NK-92 treated with Interleukin-12 subunit alpha and Interleukin-12 subunit beta, amount 100 ng/mL, for 24 hours (cell line): ENCODE measurements at regions not wholly inside any gene's neighbourhood (a gene's known extent, or its start where the extent isn't known, plus 50 kb on each side); places are given as distances from the start of the nearest gene placed in this dataset.
A peak's percentile ranks its signal among the peaks of the same experiment; 100 is the strongest.

Source experiments
- DNase-seq: peaks from one replicate; lab custom pipeline; 2025; lab: John Stamatoyannopoulos, UW

GRCh38 chr2:187939180-187939579 is 352.5 kb upstream of the GULP1 start:
- DNase-seq = no peak

- DNase-seq = no peak
These were observed 348.8 kb upstream of the GULP1 start for GRCh38 chr2:187942876-187943275.

GRCh38 chr2:187943772-187944369 is 347.8 kb upstream of the GULP1 start:
- no peak for DNase-seq

GRCh38 chr2:187949859-187950258 is 341.8 kb upstream of the GULP1 start:
- DNase-seq = no peak

- no peak for DNase-seq
These were observed 340.0 kb upstream of the GULP1 start for GRCh38 chr2:187951470-187952218.

- DNase-seq = no peak
These were observed 334.7 kb upstream of the GULP1 start for GRCh38 chr2:187956906-187957534.

GRCh38 chr2:187959821-187960220 is 331.9 kb upstream of the GULP1 start:
- no peak for DNase-seq

- DNase-seq = no peak
These were observed 329.1 kb upstream of the GULP1 start for GRCh38 chr2:187962538-187962937.

- DNase-seq = no peak
These were observed 326.9 kb upstream of the GULP1 start for GRCh38 chr2:187964746-187965145.

- no peak for DNase-seq
These were observed 324.8 kb upstream of the GULP1 start for GRCh38 chr2:187966924-187967323.

- no peak for DNase-seq
These were observed 319.8 kb upstream of the GULP1 start for GRCh38 chr2:187971893-187972292.

- peak; percentile 21 for DNase-seq
These were observed 315.3 kb upstream of the GULP1 start for GRCh38 chr2:187976259-187976985.

- DNase-seq = no peak
These were observed 314.7 kb upstream of the GULP1 start for GRCh38 chr2:187976986-187977333.

- no peak for DNase-seq
These were observed 313.3 kb upstream of the GULP1 start for GRCh38 chr2:187978356-187978755.

- no peak for DNase-seq
These were observed 309.0 kb upstream of the GULP1 start for GRCh38 chr2:187982668-187983067.

- DNase-seq = no peak
These were observed 306.5 kb upstream of the GULP1 start for GRCh38 chr2:187985195-187985594.

GRCh38 chr2:187985923-187986322 is 305.8 kb upstream of the GULP1 start:
- no peak for DNase-seq

GRCh38 chr2:187986390-187987105 is 305.1 kb upstream of the GULP1 start:
- no peak for DNase-seq

GRCh38 chr2:187988348-187988747 is 303.3 kb upstream of the GULP1 start:
- no peak for DNase-seq

- no peak for DNase-seq
These were observed 301.6 kb upstream of the GULP1 start for GRCh38 chr2:187989925-187990623.

- DNase-seq = no peak
These were observed 300.3 kb upstream of the GULP1 start for GRCh38 chr2:187991389-187991788.
